ENCODE measurements at regions not wholly inside any gene's neighbourhood (a gene's known extent, or its start where the extent isn't known, plus 50 kb on each side); places are given as distances from the start of the nearest gene placed in this dataset.

- WGBS (ENCODE audit: extremely low coverage, insufficient coverage, low lambda C conversion rate): no CpG with 5 or more reads among the region's 2 CpGs
- H3K27me3 ChIP-seq (ENCODE audit: insufficient read depth, low read length, poor library complexity): peaks cover 5% of the 10 kb centered on the region
- no peaks in the 10 kb centered on the region for H3K79me2 ChIP-seq (ENCODE audit: control insufficient read depth, insufficient read depth, low read length)
- H2BK15ac ChIP-seq (replicated peaks; ENCODE audit: low read depth): no peak overlapping the region
- H3K79me1 ChIP-seq (ENCODE audit: low read length): no peaks in the 10 kb centered on the region
- no peak overlapping the region for H4K5ac ChIP-seq (ENCODE audit: low read length)
- H2BK120ac ChIP-seq (ENCODE audit: low read depth, low read length): no peak overlapping the region
- H3K36me3 ChIP-seq (ENCODE audit: control insufficient read depth, insufficient read depth, low read length): no peaks in the 10 kb centered on the region
- H2AK5ac ChIP-seq (ENCODE audit: low read length): no peak overlapping the region
- H3K4me1 ChIP-seq (ENCODE audit: control insufficient read depth, low read depth, low read length): peaks cover 10% of the 10 kb centered on the region
- no peak overlapping the region for H3K23ac ChIP-seq (ENCODE audit: low read length)
- DNase-seq: no peak
- H3K9ac ChIP-seq (ENCODE audit: low read length): no peak overlapping the region
- no peak overlapping the region for H3K27ac ChIP-seq (ENCODE audit: low read depth, low read length)
- H3K4ac ChIP-seq (ENCODE audit: low read depth, low read length): no peak overlapping the region
- no peak overlapping the region for H3K4me2 ChIP-seq (ENCODE audit: low read length)
- no peak overlapping the region for H2BK5ac ChIP-seq (ENCODE audit: low read length)
- no peak overlapping the region for H3K4me3 ChIP-seq (ENCODE audit: low read length)
- H3K18ac ChIP-seq (ENCODE audit: low read length): no peak overlapping the region
- no peak overlapping the region for H4K8ac ChIP-seq (ENCODE audit: low read depth, low read length)
- H3K56ac ChIP-seq (ENCODE audit: low read length): no peak overlapping the region
Observed at GRCh38 chr14:65332141-65332871, 80.2 kb upstream of the FUT8 start.

GRCh38 chr14:65333943-65334687 is 78.4 kb upstream of the FUT8 start:
- Histone ChIP-seq H3K36me3 (ENCODE audit: control insufficient read depth, insufficient read depth, low read length) (no peaks in the 10 kb centered on the region), H3K4me2 (ENCODE audit: low read length) (no peak overlapping the region), H4K5ac (ENCODE audit: low read length) (no peak overlapping the region), H3K9ac (ENCODE audit: low read length) (no peak overlapping the region), H3K79me1 (ENCODE audit: low read length) (no peaks in the 10 kb centered on the region), H2BK120ac (ENCODE audit: low read depth, low read length) (no peak overlapping the region), H2AK5ac (ENCODE audit: low read length) (peak overlapping the region; percentile 49), H3K18ac (ENCODE audit: low read length) (peak overlapping the region; percentile 44), H4K8ac (ENCODE audit: low read depth, low read length) (no peak overlapping the region), H3K27ac (ENCODE audit: low read depth, low read length) (no peak overlapping the region), H3K23ac (ENCODE audit: low read length) (no peak overlapping the region), H3K79me2 (ENCODE audit: control insufficient read depth, insufficient read depth, low read length) (no peaks in the 10 kb centered on the region), H3K4me3 (ENCODE audit: low read length) (no peak overlapping the region), H2BK15ac (replicated peaks; ENCODE audit: low read depth) (no peak overlapping the region), H3K56ac (ENCODE audit: low read length) (peak overlapping the region; percentile 17), H3K27me3 (ENCODE audit: insufficient read depth, low read length, poor library complexity) (peaks cover 5% of the 10 kb centered on the region), H3K4ac (ENCODE audit: low read depth, low read length) (no peak overlapping the region), H3K4me1 (ENCODE audit: control insufficient read depth, low read depth, low read length) (peaks cover 11% of the 10 kb centered on the region), H2BK5ac (ENCODE audit: low read length) (no peak overlapping the region)
- DNase-seq: peak; percentile 42
- no CpG with 5 or more reads among the region's 8 CpGs for WGBS (ENCODE audit: extremely low coverage, insufficient coverage, low lambda C conversion rate)

- Histone ChIP-seq H3K23ac (ENCODE audit: low read length) (no peak overlapping the region), H2BK5ac (ENCODE audit: low read length) (no peak overlapping the region), H3K79me1 (ENCODE audit: low read length) (no peaks in the 10 kb centered on the region), H3K4ac (ENCODE audit: low read depth, low read length) (peak overlapping the region; percentile 57), H3K4me1 (ENCODE audit: control insufficient read depth, low read depth, low read length) (peaks cover 11% of the 10 kb centered on the region), H3K9ac (ENCODE audit: low read length) (no peak overlapping the region), H2BK120ac (ENCODE audit: low read depth, low read length) (no peak overlapping the region), H3K27me3 (ENCODE audit: insufficient read depth, low read length, poor library complexity) (peaks cover 5% of the 10 kb centered on the region), H3K56ac (ENCODE audit: low read length) (peak overlapping the region; percentile 17), H4K5ac (ENCODE audit: low read length) (no peak overlapping the region), H3K27ac (ENCODE audit: low read depth, low read length) (no peak overlapping the region), H3K36me3 (ENCODE audit: control insufficient read depth, insufficient read depth, low read length) (no peaks in the 10 kb centered on the region), H3K4me2 (ENCODE audit: low read length) (no peak overlapping the region), H3K18ac (ENCODE audit: low read length) (peak overlapping the region; percentile 44), H3K79me2 (ENCODE audit: control insufficient read depth, insufficient read depth, low read length) (no peaks in the 10 kb centered on the region), H4K8ac (ENCODE audit: low read depth, low read length) (no peak overlapping the region), H2BK15ac (replicated peaks; ENCODE audit: low read depth) (no peak overlapping the region), H3K4me3 (ENCODE audit: low read length) (no peak overlapping the region), H2AK5ac (ENCODE audit: low read length) (no peak overlapping the region)
- DNase-seq: peak; percentile 29
- WGBS (ENCODE audit: extremely low coverage, insufficient coverage, low lambda C conversion rate): no CpG with 5 or more reads among the region's 8 CpGs
Observed at GRCh38 chr14:65334765-65335410, 77.6 kb upstream of the FUT8 start.

- Histone ChIP-seq H3K4me3 (ENCODE audit: low read length) (no peak overlapping the region), H2AK5ac (ENCODE audit: low read length) (no peak overlapping the region), H3K36me3 (ENCODE audit: control insufficient read depth, insufficient read depth, low read length) (no peaks in the 10 kb centered on the region), H3K79me2 (ENCODE audit: control insufficient read depth, insufficient read depth, low read length) (no peaks in the 10 kb centered on the region), H4K8ac (ENCODE audit: low read depth, low read length) (no peak overlapping the region), H3K9ac (ENCODE audit: low read length) (no peak overlapping the region), H2BK15ac (replicated peaks; ENCODE audit: low read depth) (no peak overlapping the region), H3K27ac (ENCODE audit: low read depth, low read length) (no peak overlapping the region), H2BK5ac (ENCODE audit: low read length) (no peak overlapping the region), H3K79me1 (ENCODE audit: low read length) (no peaks in the 10 kb centered on the region), H2BK120ac (ENCODE audit: low read depth, low read length) (no peak overlapping the region), H3K4me2 (ENCODE audit: low read length) (no peak overlapping the region), H4K5ac (ENCODE audit: low read length) (no peak overlapping the region), H3K56ac (ENCODE audit: low read length) (no peak overlapping the region), H3K27me3 (ENCODE audit: insufficient read depth, low read length, poor library complexity) (peaks cover 5% of the 10 kb centered on the region), H3K4me1 (ENCODE audit: control insufficient read depth, low read depth, low read length) (peaks cover 11% of the 10 kb centered on the region), H3K23ac (ENCODE audit: low read length) (no peak overlapping the region), H3K4ac (ENCODE audit: low read depth, low read length) (no peak overlapping the region), H3K18ac (ENCODE audit: low read length) (no peak overlapping the region)
- no CpG with 5 or more reads among the region's 4 CpGs for WGBS (ENCODE audit: extremely low coverage, insufficient coverage, low lambda C conversion rate)
- no peak for DNase-seq
Observed at GRCh38 chr14:65335411-65335947, 77.1 kb upstream of the FUT8 start.

- no peak overlapping the region for H2BK15ac ChIP-seq (replicated peaks; ENCODE audit: low read depth)
- H4K8ac ChIP-seq (ENCODE audit: low read depth, low read length): no peak overlapping the region
- peaks cover 11% of the 10 kb centered on the region for H3K4me1 ChIP-seq (ENCODE audit: control insufficient read depth, low read depth, low read length)
- no peak overlapping the region for H3K4me3 ChIP-seq (ENCODE audit: low read length)
- DNase-seq: no peak
- H2BK120ac ChIP-seq (ENCODE audit: low read depth, low read length): no peak overlapping the region
- H3K27ac ChIP-seq (ENCODE audit: low read depth, low read length): no peak overlapping the region
- H3K4me2 ChIP-seq (ENCODE audit: low read length): no peak overlapping the region
- peaks cover 5% of the 10 kb centered on the region for H3K27me3 ChIP-seq (ENCODE audit: insufficient read depth, low read length, poor library complexity)
- no peak overlapping the region for H2AK5ac ChIP-seq (ENCODE audit: low read length)
- WGBS (ENCODE audit: extremely low coverage, insufficient coverage, low lambda C conversion rate): no CpG with 5 or more reads among the region's 2 CpGs
- H3K18ac ChIP-seq (ENCODE audit: low read length): no peak overlapping the region
- H3K9ac ChIP-seq (ENCODE audit: low read length): no peak overlapping the region
- no peak overlapping the region for H3K4ac ChIP-seq (ENCODE audit: low read depth, low read length)
- H3K56ac ChIP-seq (ENCODE audit: low read length): no peak overlapping the region
- no peaks in the 10 kb centered on the region for H3K36me3 ChIP-seq (ENCODE audit: control insufficient read depth, insufficient read depth, low read length)
- H3K23ac ChIP-seq (ENCODE audit: low read length): no peak overlapping the region
- no peak overlapping the region for H2BK5ac ChIP-seq (ENCODE audit: low read length)
- H3K79me2 ChIP-seq (ENCODE audit: control insufficient read depth, insufficient read depth, low read length): no peaks in the 10 kb centered on the region
- H3K79me1 ChIP-seq (ENCODE audit: low read length): no peaks in the 10 kb centered on the region
- H4K5ac ChIP-seq (ENCODE audit: low read length): no peak overlapping the region
Observed at GRCh38 chr14:65336191-65336591, 76.3 kb upstream of the FUT8 start.

Data from mesendoderm (in vitro differentiated cells).